HG02938 (cell line): ENCODE measurements at regions not wholly inside any gene's neighbourhood (a gene's known extent, or its start where the extent isn't known, plus 50 kb on each side); places are given as distances from the start of the nearest gene placed in this dataset.

Experiments
- ATAC-seq: cut with Tn5 transposase; IDR thresholded peaks from one replicate; pipeline ENCODE4 v1.9.1; 2021; ENCODE audit warnings: mild to moderate bottlenecking, moderate library complexity; ENCODE audit not compliant: unreplicated experiment

- ATAC-seq, result no peak
Observed at GRCh38 chr3:40593351-40593750, 68.6 kb downstream of the ZNF621 start.

- no peak for ATAC-seq
Observed at GRCh38 chr3:40597441-40597840, 72.7 kb downstream of the ZNF621 start.

- ATAC-seq, result no peak
Observed at GRCh38 chr3:40598338-40598737, 73.6 kb downstream of the ZNF621 start.

DNA sequence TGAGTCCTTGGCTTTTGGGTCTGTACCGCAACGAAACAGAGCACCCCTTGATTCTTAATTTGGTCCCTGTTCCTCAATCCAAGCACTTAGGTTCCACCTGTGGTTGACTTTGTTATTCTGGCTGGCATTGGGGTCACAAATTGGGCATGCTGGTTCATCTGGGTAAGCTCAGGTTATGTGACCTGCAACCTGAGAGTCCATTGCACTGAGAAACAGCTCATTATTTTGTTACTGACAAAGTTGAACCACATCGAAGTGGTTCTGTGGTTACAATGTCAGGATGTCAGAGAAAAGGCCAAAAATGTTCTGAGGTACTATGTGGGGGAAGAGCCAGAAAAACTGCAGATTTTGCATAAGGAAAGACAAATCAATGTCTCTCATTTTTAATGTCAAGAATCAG, 74.2 kb downstream of the ZNF621 start:
- no peak for ATAC-seq

- no peak for ATAC-seq
Observed at GRCh38 chr3:40602778-40603385, 78.1 kb downstream of the ZNF621 start.

GRCh38 chr3:40605960-40606359, 81.2 kb downstream of the ZNF621 start:
- no peak for ATAC-seq

DNA sequence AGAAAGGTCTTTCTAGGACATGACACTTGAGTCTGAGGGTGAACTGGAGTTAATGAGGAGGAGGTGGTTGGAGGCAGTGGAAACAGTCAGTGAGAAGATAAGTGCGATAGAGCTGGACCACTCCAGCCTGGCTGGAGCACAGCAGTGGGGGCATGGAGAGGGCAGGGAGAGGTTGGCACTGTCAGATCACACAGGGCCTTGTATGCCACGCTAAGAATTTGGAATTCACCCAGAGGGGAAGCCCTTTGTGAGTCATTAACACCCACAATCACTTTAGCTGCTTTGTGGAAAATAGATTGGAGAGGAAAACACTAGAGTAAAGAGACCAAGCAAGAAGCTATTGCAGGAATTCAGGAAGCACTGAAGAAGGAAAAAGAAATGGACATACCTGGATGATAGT, 83.3 kb downstream of the ZNF621 start:
- no peak for ATAC-seq

DNA sequence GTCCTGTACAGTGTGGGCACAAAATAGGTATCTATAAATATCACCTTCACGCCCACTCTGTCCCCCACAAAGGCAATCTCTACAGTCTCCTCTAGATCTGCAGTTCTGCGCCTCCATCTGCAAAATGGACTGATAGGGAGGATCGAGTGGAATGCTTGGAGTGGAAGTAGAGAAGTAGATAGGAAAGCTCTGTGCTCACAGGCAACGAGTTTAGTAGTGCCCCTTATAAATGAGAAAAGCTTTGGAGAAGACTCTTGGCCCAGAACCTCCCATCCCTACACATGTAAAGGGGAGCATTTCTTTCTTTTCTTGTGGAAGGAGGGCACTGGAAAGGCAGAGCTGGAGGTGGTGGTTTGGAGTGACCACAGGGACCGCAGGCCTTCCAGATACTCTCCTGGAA, 88.5 kb downstream of the ZNF621 start:
- ATAC-seq, result no peak

GRCh38 chr3:40615110-40615915, 90.6 kb downstream of the ZNF621 start:
- ATAC-seq, result no peak

DNA sequence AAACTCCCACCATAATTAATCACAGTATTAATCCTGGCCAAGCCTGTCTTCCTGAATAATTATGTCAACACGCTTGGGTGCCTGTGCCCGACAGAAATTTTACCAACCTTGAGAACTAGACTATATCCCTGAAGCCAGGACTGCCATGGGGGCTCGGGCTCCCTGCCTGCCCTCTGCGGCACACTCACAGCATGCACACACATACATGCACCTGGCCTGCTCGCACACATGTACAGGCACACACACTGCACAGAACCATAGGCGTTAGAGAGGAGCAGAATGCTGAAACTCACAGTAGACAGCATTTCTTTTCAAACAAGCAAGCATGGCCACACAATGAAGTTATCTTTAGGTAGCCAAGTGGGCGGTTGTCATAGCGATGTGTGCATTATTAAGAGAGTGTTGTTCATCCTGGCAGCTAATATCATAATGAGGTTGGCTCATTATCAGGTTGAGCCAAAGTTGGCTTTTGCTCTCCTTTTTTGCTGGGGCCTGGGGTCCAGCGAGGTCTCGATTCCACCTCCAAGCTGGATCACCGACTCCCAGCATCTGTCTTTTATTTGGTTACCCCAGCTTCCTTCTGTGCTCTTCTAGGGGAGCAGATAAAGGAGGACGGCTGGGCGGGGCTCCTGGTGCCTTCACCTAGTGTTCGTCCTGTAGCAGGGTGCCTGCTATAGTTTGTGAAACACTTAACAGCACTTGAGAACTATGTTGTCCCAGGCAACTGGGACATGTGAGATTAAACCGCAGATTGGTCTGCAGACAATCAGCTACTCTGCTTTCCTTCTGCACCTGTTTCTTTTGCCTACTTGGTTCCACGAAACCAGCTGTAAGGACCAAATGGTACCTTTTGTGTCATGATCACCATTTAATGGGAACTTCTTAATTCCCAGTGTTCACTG, 91.4 kb downstream of the ZNF621 start:
- ATAC-seq, result no peak

GRCh38 chr3:40617084-40617483, 92.3 kb downstream of the ZNF621 start:
- no peak for ATAC-seq

DNA sequence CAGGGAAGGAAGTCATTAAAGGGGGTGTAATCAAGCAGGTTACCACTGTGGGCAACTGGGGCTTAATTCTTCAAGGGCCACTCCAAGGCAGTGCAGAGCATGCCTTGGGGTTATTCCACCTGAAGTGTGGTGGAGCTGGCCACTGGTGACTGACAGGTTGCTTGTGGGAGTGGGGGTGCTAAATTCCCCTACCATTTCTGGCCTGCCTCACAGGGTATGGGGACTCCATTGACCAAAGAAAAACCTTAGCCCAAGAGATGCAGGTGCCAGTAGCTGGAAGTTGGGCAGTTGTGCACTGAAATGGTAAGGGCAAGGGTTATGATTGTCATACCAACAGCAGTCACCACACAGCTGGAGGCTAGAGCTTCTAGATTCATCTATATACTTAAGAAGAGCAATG, 93.4 kb downstream of the ZNF621 start:
- ATAC-seq, result no peak

DNA sequence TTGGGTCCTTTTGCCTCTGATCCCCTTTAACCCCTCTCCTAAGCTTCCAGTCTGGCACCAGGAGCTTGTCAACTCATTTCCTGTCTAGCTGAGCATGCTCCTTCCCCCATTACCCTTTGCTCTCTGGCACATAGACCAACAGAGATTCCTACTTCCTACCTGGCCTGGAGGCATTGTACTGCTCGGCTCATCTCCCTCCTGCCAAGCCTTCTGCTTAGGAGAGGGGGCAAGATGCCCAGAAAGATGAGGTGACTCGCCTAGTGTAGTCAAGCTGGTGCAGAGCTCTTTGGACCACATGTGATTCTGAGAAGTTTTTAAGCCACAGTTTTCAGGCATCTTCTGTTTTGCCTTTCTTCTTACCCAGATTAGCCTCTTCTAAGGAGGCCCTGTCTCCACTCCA, 95.4 kb downstream of the ZNF621 start:
- no peak for ATAC-seq

GRCh38 chr3:40621252-40621651, 96.5 kb downstream of the ZNF621 start:
- ATAC-seq, result no peak

GRCh38 chr3:40623567-40623966, 98.8 kb downstream of the ZNF621 start:
- ATAC-seq, result peak; percentile 86

GRCh38 chr3:40624189-40624769, 99.5 kb downstream of the ZNF621 start:
- ATAC-seq, result no peak

GRCh38 chr3:40627095-40627494, 102.3 kb downstream of the ZNF621 start:
- ATAC-seq, result no peak

- no peak for ATAC-seq
Observed at GRCh38 chr3:40628984-40629383, 104.2 kb downstream of the ZNF621 start.

DNA sequence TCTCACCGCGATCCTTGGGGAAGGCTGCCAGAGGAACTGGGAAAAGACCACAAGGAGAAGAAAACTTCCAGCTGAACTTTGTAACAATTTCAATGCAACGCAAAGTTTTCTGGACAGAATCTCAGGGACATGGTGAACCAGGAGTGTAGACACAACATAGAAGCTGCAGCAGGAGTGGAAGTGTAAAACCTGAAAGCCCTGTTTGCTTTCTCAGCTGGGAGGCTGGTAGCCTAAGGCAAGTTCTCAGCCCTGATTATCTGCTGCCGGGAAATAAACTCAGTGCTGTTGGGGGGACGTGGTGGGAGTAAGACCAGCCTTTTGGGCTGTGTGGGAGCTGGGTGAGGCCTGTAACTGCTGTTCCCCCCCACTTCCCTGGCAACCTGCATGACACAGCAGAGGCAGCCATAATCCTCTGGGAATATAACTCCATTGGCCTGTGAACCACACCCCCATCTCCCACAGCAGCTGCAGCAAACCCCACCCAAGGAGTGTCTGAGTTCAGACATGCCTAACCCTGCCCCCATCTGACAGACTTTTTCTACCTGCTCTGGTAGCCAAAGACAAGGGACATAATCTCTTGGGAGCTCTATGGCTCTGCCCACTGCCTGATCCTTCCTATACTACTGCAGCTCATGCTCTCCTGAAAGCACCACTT, 106.7 kb downstream of the ZNF621 start:
- ATAC-seq, result no peak

DNA sequence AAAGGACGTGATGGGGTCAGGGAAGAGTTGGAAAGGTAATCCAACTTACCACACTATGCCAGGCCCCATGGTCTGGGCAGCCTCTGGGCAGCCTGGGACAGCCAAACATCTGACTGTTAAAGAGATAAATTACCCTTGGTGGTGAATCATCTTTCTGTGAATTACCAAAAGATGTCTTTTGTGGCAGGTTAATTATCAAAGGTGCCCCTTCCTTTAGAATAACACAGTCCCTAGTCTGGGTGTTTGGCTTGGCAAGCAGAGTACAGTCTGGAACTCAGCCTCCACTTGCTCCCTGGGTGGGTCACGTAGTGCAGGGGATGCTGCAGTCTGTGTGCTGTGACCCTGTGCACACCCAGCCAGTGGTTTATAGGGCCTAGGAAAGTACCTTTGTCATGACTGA, 113.1 kb downstream of the ZNF621 start:
- no peak for ATAC-seq

DNA sequence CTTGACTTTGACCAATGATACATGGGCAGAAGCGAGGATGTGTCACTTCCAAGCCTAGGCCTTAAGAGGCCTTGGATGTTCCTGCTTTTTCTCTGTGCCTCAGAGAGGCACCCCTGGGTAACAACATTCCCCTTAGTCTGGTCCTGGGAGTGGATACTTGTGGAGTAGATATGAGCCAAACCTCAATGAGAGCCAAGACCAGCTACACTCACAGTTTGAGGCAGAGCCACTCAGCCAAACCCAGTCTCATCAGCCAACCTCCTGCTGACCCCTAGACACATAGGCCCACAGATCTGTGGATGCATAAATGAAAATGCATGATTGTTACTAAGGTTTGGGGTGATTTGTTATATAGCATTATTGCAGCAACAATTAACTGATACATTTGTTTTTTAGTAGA, 114.2 kb downstream of the ZNF621 start:
- ATAC-seq, result no peak
